Calu3 (cell line): ENCODE measurements at regions not wholly inside any gene's neighbourhood (a gene's known extent, or its start where the extent isn't known, plus 50 kb on each side); places are given as distances from the start of the nearest gene placed in this dataset.
"Not testable (repeated sequence)": the region's sequence is repeated elsewhere in the genome, so short reads cannot be mapped to it uniquely, and the experiment has no call there.

Source experiments
- BruUV-seq: library from RNA; stranded (reverse); fragments of 400-500 nt; replicated peaks from 2 replicates; lab custom pipeline; 2021; lab: Mats Ljungman, UMichigan
- CTCF ChIA-PET: fragments of 300-600 bp; sonication (Branson Sonifier 250); formaldehyde crosslinking; loops from one replicate; lab custom pipeline; 2022; ENCODE audit warnings: antibody characterized with exemption; lab: Charles Lee
- DNase-seq: peaks from one replicate; pipeline ENCODE4 v3.0.0; 2022
- H3K27ac Mint-ChIP-seq: one replicate; pipeline ENCODE4 v1.8.0; 2022; ENCODE audit warnings: mixed read lengths; ENCODE audit not compliant: unreplicated experiment
- H3K27me3 Mint-ChIP-seq: one replicate; pipeline ENCODE4 v1.8.0; 2022; ENCODE audit warnings: mixed read lengths; ENCODE audit not compliant: unreplicated experiment
- H3K36me3 Mint-ChIP-seq: one replicate; pipeline ENCODE4 v1.8.0; 2022; ENCODE audit warnings: mild to moderate bottlenecking, moderate library complexity, mixed read lengths; ENCODE audit not compliant: insufficient read depth, unreplicated experiment
- H3K4me1 Mint-ChIP-seq: one replicate; pipeline ENCODE4 v1.8.0; 2022; ENCODE audit warnings: mild to moderate bottlenecking, low read depth, mixed read lengths; ENCODE audit not compliant: unreplicated experiment
- H3K4me3 Mint-ChIP-seq: one replicate; pipeline ENCODE4 v1.8.0; 2022; ENCODE audit warnings: mild to moderate bottlenecking, low read depth, moderate library complexity, mixed read lengths; ENCODE audit not compliant: unreplicated experiment
- H3K9me3 Mint-ChIP-seq: one replicate; pipeline ENCODE4 v1.8.0; 2022; ENCODE audit warnings: low read depth, mixed read lengths; ENCODE audit not compliant: unreplicated experiment
- intact Hi-C: fragments of 100-400 bp; cut with micrococcal nuclease; formaldehyde crosslinking; loops from one replicate; pipeline ENCODE4 v1.10.0; 2022; ENCODE audit not compliant: unreplicated experiment
- TF ChIP-seq, protein P1 (sequence below): fragments of 200-600 bp; IDR thresholded peaks from one replicate; pipeline ENCODE4 v1.8.0; 2022; ENCODE audit warnings: antibody characterized with exemption; ENCODE audit not compliant: unreplicated experiment

DNA sequence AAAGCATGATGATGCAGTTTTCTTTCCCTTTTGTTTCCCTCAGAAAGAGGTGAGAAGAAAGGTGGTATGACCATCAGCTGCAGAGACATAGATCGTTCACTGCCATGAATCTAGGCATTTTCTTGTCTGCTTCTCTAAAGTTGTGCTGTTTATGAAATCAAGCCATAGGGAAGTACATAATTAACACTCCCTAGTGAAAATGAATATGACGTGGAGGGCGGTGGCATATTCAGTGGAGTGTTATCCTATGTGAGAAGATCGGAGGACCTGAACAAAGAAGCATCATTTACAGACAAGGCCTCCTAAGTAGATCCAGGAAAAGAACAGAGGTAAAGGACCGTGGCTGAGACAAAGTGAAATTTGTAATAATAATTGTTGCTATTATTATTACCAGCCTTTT is 509.0 kb upstream of the SLC39A10 start:
- Mint-ChIP-seq H3K4me1 (no peaks in the 10 kb centered on the region), H3K36me3 (no peaks in the 10 kb centered on the region), H3K27ac (no peak overlapping the region), H3K9me3 (peaks cover 5% of the 10 kb centered on the region), H3K4me3 (no peak overlapping the region), H3K27me3 (no peaks in the 10 kb centered on the region)
- DNase-seq = no peak
- no TSS peak for BruUV-seq
- TF ChIP-seq, protein P1, sequence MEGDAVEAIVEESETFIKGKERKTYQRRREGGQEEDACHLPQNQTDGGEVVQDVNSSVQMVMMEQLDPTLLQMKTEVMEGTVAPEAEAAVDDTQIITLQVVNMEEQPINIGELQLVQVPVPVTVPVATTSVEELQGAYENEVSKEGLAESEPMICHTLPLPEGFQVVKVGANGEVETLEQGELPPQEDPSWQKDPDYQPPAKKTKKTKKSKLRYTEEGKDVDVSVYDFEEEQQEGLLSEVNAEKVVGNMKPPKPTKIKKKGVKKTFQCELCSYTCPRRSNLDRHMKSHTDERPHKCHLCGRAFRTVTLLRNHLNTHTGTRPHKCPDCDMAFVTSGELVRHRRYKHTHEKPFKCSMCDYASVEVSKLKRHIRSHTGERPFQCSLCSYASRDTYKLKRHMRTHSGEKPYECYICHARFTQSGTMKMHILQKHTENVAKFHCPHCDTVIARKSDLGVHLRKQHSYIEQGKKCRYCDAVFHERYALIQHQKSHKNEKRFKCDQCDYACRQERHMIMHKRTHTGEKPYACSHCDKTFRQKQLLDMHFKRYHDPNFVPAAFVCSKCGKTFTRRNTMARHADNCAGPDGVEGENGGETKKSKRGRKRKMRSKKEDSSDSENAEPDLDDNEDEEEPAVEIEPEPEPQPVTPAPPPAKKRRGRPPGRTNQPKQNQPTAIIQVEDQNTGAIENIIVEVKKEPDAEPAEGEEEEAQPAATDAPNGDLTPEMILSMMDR = no peak
- CTCF ChIA-PET = no interaction called here
- intact Hi-C loops = no loop called here

GRCh38 chr2:195146761-195147541 is 510.1 kb upstream of the SLC39A10 start:
- no peak overlapping the region for H3K4me3 Mint-ChIP-seq
- BruUV-seq = no TSS peak
- no peaks in the 10 kb centered on the region for H3K4me1 Mint-ChIP-seq
- H3K36me3 Mint-ChIP-seq = no peaks in the 10 kb centered on the region
- CTCF ChIA-PET = no interaction called here
- no peak for DNase-seq
- H3K27me3 Mint-ChIP-seq = no peaks in the 10 kb centered on the region
- intact Hi-C loops = no loop called here
- peaks cover 5% of the 10 kb centered on the region for H3K9me3 Mint-ChIP-seq
- TF ChIP-seq, protein P1 = no peak
- H3K27ac Mint-ChIP-seq = no peak overlapping the region

- TF ChIP-seq, protein P1 = no peak
- Mint-ChIP-seq H3K9me3 (no peaks in the 10 kb centered on the region), H3K27ac (no peak overlapping the region), H3K4me1 (no peaks in the 10 kb centered on the region), H3K36me3 (no peaks in the 10 kb centered on the region), H3K27me3 (no peaks in the 10 kb centered on the region), H3K4me3 (no peak overlapping the region)
- no peak for DNase-seq
- CTCF ChIA-PET = no interaction called here
- intact Hi-C loops = no loop called here
- no TSS peak for BruUV-seq
Measured at GRCh38 chr2:195138435-195138834, 518.6 kb upstream of the SLC39A10 start.

DNA sequence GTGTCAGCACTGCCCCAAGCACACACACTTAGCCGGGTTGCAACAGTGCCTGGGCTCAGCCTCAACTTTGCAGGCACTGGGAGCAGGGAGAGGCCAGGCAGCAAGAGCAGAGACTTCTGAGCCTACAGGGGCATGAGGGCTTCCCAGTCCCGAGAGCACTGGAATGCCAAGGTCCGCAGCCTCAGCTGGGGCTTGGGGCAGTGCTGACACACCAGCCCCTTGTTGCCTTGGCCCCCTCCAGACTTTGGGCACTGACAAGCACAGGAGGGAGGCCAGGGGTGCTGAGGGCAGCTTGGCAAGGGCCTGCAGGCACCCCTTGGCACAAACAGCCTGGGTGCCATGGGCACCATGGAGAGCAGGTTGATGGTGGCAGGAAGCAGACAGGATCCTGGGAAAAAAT is 531.1 kb upstream of the SLC39A10 start:
- BruUV-seq, CTCF ChIA-PET, H3K9me3 Mint-ChIP-seq, H3K4me3 Mint-ChIP-seq, H3K4me1 Mint-ChIP-seq, DNase-seq, H3K27ac Mint-ChIP-seq, H3K36me3 Mint-ChIP-seq, H3K27me3 Mint-ChIP-seq, intact Hi-C loops: not testable (repeated sequence)

DNA sequence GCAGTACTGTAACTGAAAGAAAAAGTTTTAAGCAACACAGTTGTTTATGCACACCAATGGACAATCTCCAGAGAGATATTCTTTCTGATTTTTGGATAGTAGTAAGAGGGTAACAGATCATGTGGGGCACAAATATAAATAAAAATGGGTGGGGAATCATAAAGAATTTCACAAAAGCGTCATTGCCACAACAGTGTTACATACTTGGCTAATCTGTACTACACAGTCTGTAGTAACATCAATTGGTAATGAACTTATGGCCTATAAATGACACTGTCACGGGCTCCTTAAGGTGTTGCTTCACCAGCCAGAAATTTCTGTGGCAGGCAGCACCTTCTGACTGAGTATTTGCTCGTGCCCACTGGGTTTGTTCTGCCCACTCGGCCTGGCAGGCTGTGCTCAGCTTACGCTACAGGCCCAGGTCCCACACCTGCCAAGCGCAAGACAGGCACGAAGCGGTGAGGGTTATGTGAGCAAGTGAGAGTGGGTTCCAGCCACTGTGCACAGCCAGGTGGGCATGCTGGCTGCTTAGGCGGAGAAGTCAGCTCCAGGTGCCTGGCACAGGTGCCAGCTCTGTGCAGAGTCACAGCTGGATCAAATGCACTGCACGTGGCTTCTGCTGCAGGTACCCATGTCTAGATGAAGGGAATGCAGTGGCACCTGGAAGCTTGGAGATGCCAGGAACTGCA is 532.5 kb upstream of the SLC39A10 start:
- Mint-ChIP-seq H3K27ac (no peak overlapping the region), H3K36me3 (no peaks in the 10 kb centered on the region), H3K27me3 (no peaks in the 10 kb centered on the region), H3K9me3 (peaks cover 3% of the 10 kb centered on the region), H3K4me3 (no peak overlapping the region), H3K4me1 (no peaks in the 10 kb centered on the region)
- DNase-seq = no peak
- TF ChIP-seq, protein P1 = no peak
- no TSS peak for BruUV-seq
- intact Hi-C loops = no loop called here
- CTCF ChIA-PET = no interaction called here
